K562 (cell line): ENCODE measurements at regions not wholly inside any gene's neighbourhood (a gene's known extent, or its start where the extent isn't known, plus 50 kb on each side); places are given as distances from the start of the nearest gene placed in this dataset.

ENCODE experiments used
- EZH2 ChIP-seq: IDR thresholded peaks from 2 replicates; pipeline ENCODE4 v1.6.1; 2012; ENCODE audit warnings: low read depth, mild to moderate bottlenecking, inconsistent platforms, low read length, borderline replicate concordance
- KAT8 ChIP-seq: fragments of 450-650 bp; IDR thresholded peaks from 2 replicates; pipeline ENCODE4 v1.6.1; 2016; ENCODE audit warnings: low read depth, mild to moderate bottlenecking
- ZNF512 ChIP-seq: IDR thresholded peaks from 2 replicates; pipeline ENCODE4 v1.6.1; 2016; ENCODE audit warnings: missing genetic modification characterization, missing compliant biosample characterization
- TF ChIP-seq, protein P1 (sequence below): sonication (generic); formaldehyde crosslinking; IDR thresholded peaks from 2 replicates; pipeline ENCODE4 v1.8.0; 2023; ENCODE audit warnings: missing genetic modification reagents, mild to moderate bottlenecking, borderline replicate concordance

DNA sequence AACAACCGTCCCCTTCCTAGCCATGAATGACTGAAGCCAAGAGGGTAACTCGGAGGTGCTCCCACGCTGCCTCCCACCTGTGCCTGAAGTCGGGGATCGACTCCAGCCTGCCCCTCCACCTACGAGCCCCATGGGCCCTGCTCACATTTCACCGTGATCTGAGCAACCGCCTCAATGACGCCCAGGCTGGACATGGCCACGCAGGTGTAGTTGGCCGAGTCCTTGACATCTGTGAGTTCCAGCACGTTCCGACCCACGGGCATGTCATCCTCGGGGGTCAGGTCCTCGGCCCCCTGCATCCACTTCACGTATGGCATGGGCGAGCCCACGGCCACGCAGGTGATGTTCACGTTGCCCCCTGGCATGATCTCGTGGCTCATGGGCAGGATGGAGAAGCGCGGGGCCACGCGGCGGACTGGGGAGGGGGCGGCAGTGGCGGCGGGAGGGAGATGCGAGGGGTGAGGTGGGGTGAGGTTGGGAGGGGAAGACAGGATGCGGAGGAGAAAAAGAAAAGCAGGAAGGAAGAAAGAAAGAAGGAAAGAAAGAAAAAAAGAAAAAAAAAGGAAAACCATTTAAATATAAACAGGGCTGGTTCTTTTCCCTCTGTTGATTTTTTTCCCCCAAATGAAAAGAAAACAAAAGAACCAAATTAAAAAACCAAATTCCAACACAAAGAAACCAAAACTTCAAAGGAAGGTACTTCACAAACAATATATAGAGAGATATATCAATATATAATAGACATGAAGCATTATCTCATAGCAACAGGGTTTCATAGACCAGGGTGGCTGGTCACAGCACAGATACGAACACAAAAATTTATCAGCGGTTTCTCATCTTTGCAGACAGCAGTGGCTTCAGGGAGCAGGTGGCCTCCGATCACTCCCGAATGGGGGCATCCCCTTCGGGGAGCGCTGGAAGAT lies 94.7 kb downstream of the PTPRS start (continued):
- TF ChIP-seq, protein P1, sequence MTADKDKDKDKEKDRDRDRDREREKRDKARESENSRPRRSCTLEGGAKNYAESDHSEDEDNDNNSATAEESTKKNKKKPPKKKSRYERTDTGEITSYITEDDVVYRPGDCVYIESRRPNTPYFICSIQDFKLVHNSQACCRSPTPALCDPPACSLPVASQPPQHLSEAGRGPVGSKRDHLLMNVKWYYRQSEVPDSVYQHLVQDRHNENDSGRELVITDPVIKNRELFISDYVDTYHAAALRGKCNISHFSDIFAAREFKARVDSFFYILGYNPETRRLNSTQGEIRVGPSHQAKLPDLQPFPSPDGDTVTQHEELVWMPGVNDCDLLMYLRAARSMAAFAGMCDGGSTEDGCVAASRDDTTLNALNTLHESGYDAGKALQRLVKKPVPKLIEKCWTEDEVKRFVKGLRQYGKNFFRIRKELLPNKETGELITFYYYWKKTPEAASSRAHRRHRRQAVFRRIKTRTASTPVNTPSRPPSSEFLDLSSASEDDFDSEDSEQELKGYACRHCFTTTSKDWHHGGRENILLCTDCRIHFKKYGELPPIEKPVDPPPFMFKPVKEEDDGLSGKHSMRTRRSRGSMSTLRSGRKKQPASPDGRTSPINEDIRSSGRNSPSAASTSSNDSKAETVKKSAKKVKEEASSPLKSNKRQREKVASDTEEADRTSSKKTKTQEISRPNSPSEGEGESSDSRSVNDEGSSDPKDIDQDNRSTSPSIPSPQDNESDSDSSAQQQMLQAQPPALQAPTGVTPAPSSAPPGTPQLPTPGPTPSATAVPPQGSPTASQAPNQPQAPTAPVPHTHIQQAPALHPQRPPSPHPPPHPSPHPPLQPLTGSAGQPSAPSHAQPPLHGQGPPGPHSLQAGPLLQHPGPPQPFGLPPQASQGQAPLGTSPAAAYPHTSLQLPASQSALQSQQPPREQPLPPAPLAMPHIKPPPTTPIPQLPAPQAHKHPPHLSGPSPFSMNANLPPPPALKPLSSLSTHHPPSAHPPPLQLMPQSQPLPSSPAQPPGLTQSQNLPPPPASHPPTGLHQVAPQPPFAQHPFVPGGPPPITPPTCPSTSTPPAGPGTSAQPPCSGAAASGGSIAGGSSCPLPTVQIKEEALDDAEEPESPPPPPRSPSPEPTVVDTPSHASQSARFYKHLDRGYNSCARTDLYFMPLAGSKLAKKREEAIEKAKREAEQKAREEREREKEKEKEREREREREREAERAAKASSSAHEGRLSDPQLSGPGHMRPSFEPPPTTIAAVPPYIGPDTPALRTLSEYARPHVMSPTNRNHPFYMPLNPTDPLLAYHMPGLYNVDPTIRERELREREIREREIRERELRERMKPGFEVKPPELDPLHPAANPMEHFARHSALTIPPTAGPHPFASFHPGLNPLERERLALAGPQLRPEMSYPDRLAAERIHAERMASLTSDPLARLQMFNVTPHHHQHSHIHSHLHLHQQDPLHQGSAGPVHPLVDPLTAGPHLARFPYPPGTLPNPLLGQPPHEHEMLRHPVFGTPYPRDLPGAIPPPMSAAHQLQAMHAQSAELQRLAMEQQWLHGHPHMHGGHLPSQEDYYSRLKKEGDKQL (CRISPR knock-in tag), result no peak
- TF ChIP-seq KAT8 (no peak), ZNF512 (tag) (peak; percentile 70), EZH2 (no peak)
- TF ChIP-seq, all 486 proteins: peak for 10
